GM19455 (cell line): ENCODE measurements at regions not wholly inside any gene's neighbourhood (a gene's known extent, or its start where the extent isn't known, plus 50 kb on each side); places are given as distances from the start of the nearest gene placed in this dataset.

Experiments
- ATAC-seq: cut with Tn5 transposase; IDR thresholded peaks from one replicate; pipeline ENCODE4 v1.9.1; 2021; ENCODE audit not compliant: unreplicated experiment

DNA sequence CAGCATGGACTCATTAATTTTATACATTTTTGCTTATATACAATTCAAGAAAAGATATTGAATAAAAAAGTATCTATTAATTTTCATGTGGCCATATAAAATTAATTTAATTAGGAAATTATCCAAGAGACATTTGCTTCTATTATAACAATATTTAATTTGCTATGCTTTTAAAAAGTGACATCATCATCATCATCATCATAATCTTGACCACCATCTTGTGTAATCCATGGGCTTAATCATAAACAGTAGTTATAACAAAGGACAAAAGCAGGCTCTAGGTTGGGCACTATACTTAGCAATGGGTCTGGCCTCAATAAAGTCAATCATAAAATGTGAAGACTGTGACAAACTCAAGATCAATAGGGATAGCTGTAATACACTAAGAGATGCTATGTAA, 1031.6 kb downstream of the SLITRK1 start:
- no peak for ATAC-seq

- no peak for ATAC-seq
Observed at GRCh38 chr13:82848766-82849165, 1033.5 kb downstream of the SLITRK1 start.

DNA sequence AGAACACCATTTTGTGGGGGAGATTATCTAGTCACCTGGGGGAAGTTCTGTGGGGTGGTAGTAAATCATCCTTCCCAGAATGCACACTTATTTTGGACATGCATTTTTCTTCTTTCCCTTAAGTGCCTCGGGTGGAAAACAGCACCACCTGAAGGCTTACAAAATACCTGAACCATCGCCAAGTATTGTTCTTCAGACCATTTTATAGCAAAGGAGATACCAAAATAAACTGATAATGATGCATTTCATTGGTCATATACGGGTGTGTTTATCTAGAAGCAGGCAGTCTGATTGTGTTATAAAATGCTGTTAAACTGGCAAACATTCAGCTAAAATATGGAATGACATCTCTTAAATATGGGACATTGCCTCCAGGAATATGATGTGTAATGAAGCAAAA, 1034.7 kb downstream of the SLITRK1 start:
- ATAC-seq, result no peak

DNA sequence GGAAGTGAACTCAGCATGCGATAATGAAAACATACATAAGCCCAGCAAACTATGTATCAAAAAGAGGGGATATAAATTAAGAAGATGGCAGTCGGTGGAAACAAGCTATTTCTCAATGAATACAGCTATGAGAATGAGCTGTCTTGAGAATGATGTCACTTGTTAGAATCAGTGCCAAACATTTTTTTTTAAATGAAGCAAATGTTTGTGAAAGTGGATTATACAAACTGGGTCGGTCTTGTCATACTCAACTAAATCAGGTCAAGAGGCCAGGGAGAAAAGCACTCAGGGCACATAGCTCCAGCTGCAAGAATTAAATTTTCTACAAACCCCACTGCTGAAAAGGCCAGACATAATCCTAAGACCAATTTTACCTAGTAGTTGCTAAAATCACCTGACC, 1048.4 kb downstream of the SLITRK1 start:
- ATAC-seq, result no peak

GRCh38 chr13:82829040-82829439, 1053.2 kb downstream of the SLITRK1 start:
- no peak for ATAC-seq

DNA sequence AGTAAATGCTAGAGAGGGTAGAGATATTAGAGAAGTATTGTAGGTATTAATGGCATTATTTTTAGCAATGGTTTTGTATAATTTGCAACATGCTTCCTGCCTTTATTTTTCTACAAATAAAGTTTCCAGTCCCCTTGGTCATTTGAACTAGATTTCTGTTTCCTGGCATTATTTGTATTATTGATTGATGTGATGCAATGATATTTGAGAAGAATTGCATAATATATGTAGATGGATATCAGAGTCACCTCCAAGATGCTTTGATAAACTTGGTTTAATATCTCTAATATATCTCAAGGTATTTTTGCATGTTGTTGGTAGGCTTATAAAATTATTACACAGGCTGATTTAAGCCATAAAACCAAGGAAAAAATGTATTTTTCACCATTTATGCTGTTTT, 1054.5 kb downstream of the SLITRK1 start:
- ATAC-seq, result no peak

DNA sequence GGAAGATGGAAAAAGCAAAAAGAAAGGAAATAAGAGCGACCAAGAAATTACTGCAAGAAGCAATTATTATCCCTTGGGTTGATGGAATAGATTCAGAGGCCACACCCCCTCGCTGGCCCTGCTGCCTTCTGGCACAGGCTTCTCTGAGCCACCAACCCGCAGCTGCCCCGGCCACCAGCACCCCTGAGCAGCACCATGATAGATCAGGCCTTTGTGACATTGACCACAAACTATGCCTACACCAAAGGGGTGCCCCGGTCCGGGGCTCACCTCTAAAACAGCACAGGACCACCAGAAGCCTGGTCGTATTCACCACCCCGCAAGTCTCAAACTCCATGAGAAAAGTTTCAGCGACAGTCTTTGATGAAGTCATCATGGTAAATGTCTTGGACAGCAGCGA, 1059.3 kb downstream of the SLITRK1 start:
- ATAC-seq, result no peak

DNA sequence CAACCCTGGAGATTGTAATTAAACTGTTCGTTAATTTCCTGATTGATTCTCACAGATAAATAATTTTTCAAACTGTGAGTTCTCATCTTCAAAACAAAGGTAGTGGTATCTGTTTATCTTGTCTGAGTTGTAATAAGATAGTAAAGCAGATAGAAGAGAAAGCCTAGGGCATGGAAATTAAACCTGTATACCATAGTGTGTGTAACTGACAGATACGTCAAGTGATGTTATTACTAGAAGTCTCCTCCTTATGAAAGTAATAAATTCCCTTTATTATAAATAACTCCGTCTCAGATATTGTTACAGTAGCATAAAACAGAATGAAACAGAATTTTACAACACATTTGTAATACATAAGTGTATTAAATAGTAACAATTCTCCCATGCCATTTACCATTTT, 1065.1 kb downstream of the SLITRK1 start:
- no peak for ATAC-seq

DNA sequence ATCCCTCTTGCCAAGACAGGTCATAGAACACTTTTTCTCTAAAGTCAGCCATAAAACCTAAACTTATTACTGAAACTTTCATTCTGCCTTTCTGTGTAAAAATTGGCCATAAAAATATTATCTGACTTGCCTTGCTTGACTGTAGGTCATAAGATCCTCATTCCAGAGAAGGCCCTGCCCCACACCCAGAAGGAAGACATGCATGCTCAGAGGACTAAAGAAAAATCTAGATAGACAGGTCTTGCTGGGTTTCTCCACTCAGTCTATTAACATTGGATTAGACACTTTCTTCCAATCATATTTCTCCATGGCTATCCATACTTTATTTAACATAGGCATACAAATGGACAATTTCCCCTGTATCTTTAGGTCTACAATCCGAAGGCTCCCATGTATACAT, 1066.5 kb downstream of the SLITRK1 start:
- ATAC-seq, result no peak

DNA sequence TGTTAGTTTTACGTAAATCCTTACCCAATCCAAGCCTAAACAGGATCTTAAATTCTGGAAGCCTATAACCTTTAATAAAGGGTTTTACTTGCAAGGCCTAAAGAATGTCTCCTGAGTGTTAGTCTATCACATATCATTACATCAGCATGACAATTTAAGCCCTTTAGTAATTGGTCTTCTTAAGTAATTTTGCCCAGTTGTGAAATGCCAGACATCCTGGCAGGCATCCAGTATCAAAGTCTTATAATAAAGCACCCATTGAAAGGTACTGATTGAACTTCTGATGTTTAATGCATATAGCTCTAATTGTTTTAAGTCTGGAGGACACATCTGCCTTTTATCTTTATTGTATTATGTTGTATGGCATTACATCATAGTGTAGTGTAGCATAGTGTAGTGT, 1078.9 kb downstream of the SLITRK1 start:
- ATAC-seq, result no peak

DNA sequence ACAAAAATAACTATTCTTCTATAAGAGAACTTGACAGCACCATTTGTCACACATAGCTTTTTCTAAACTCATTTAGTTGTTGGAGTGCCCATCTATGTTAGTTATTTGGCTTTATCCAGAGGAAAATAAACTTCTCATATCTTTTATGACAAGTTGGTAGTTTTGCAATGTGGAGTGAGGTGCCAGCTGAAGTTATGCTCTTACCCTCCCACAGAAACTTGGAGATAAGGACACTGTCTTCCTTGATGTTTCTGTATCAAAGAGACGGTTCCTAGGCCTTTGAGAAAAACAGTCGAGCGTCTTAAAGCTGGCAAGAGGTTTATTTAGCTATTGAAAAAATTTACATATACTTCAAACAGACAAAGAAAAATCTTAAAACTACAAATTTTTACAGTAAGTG, 1079.7 kb downstream of the SLITRK1 start:
- no peak for ATAC-seq

- ATAC-seq, result no peak
Observed at GRCh38 chr13:82800391-82800790, 1081.9 kb downstream of the SLITRK1 start.

- ATAC-seq, result no peak
Observed at GRCh38 chr13:82797876-82798275, 1084.4 kb downstream of the SLITRK1 start.

DNA sequence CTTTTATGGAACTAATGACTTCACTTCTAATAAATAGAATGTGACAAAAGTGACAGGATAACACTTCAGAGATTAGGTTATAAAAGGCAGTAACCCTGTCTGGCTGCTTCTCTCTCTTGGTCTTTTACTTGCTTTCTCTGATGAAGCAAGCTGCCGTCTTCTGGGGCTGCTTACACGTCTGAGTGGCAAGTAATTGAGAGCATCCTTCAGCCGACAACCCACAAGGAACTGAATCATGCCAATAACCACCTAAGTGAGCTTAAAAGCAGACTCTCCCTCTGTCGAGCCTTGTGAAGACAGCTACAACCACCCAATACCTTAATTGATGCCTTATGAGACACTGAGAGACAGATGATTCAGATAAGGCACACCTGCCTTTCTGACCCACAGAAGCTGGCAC, 1091.2 kb downstream of the SLITRK1 start:
- no peak for ATAC-seq

GRCh38 chr13:82772816-82773215, 1109.5 kb downstream of the SLITRK1 start:
- ATAC-seq, result no peak

- no peak for ATAC-seq
Observed at GRCh38 chr13:82766732-82767321, 1115.4 kb downstream of the SLITRK1 start.

DNA sequence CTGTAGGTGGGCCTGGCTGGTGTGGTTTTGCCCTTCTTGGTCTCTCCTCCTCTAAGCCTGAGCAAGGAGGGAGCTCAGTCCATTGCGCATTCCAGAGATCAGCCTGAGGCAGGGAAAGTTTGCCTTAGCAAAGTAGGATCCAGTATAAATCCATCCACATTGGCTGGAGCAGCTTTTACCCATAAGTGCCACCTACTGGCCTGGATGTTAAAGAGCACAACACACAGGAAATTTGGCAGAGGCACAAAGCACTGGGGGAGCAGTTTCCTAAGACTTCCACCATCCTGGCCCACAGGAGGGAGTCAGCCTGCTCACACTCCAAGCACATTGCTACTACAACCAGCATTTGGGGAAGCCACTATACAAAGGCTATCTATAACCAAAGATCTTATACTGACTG, 1124.2 kb downstream of the SLITRK1 start:
- no peak for ATAC-seq

DNA sequence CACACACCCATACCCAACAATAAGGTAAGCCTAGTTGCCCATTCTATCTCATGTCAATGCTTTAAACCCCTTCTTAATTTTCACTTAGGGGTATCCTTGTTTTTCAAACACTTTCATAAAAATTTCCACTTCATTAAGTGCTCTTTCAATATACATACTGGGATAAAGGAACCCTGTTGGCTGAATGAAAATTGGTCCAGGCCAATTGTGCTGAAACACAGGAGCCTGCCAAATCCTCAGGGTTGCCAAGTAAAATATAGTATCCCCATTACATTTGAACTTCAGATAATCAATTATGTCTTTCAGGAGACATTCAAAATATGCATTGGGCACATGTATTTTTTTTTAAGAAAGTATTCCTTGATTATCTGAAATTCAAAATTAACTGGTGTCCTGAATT, 1131.1 kb downstream of the SLITRK1 start:
- ATAC-seq, result no peak

- ATAC-seq, result no peak
Observed at GRCh38 chr13:82749551-82749950, 1132.7 kb downstream of the SLITRK1 start.

GRCh38 chr13:82747958-82748357, 1134.3 kb downstream of the SLITRK1 start:
- ATAC-seq, result no peak

GRCh38 chr13:82747291-82747690, 1135.0 kb downstream of the SLITRK1 start:
- no peak for ATAC-seq

DNA sequence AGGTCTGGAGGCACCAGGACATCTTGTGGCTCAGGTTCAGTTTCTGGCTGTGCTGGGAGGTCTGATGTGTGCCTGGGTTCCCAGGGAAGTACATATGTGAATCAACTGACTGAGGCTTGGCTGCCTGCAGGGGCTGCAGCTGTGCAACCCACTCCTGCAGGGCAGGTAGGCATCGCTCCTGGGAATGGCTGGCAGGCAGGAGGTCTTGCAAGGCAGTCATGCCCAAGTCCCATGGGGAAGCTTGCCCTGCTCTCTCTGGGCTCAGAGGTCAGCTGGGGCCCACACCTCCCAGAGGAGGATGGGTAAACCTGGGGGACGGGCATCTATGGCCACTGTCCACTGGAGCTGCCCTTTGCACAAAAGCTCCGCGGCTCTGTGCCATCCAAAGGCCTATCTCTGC, 1141.8 kb downstream of the SLITRK1 start:
- ATAC-seq, result no peak

DNA sequence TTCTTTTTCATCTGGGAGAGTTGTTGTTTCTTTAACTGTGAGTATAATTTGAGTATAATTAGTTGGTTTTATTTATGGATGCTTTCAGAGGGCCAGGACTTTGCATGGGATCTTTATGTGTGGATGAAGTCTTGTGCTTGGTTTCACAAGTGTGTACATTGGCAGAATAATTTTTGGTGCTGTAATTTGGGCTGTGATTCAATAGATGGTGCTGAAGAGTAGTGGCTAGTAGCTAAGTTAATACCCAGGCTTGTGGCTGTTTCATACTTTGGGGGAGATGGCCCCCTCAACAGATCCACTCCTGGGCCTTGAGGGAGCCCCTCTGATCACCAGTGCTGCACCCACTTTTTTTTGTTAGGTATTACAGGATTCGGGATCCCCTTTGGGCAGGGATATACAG, 1142.4 kb downstream of the SLITRK1 start:
- ATAC-seq, result no peak

DNA sequence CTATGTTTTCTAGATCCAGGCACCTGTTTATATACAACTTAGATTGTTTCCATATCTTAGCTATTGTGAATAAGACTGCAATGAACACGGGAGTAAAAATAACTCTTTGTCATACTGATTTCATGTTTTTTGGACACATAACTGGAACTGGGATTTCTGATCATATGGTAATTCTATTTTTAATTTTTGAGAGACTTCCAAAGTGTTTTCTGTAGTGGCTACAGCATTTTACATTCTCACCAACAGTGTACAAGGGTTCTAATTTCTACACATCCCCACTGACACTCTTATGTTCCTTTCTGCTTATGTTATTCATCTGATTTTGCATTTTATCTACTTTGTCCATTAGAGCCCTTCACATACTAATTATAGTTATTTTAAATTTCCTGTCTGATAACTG, 1152.9 kb downstream of the SLITRK1 start:
- no peak for ATAC-seq
